GM12891 (cell line): ENCODE measurements at regions not wholly inside any gene's neighbourhood (a gene's known extent, or its start where the extent isn't known, plus 50 kb on each side); places are given as distances from the start of the nearest gene placed in this dataset.

Experiments used
- PAX5 ChIP-seq: IDR thresholded peaks from 2 replicates; pipeline ENCODE4 v1.6.1; 2011; ENCODE audit warnings: low read length, moderate library complexity, mild to moderate bottlenecking; ENCODE audit not compliant: insufficient read depth, severe bottlenecking
- POLR2A ChIP-seq: IDR thresholded peaks from 2 replicates; pipeline ENCODE4 v1.6.1; 2011; ENCODE audit warnings: low read depth, low read length, control low read depth
- POLR2AphosphoS5 ChIP-seq: IDR thresholded peaks from 2 replicates; pipeline ENCODE4 v1.6.1; 2011; ENCODE audit warnings: low read depth, low read length, control low read depth
- SPI1 ChIP-seq: IDR thresholded peaks from 2 replicates; pipeline ENCODE4 v1.6.1; 2011; ENCODE audit warnings: low read depth, low read length, control low read depth
- TAF1 ChIP-seq: IDR thresholded peaks from 2 replicates; pipeline ENCODE4 v1.6.1; 2011; ENCODE audit warnings: low read depth, low read length, control low read depth

- TF ChIP-seq POLR2A = no peak
- no peak for TF ChIP-seq POLR2AphosphoS5
- TF ChIP-seq SPI1 = no peak
- no peak for TF ChIP-seq TAF1
- TF ChIP-seq PAX5 = no peak
Observed at GRCh38 chr12:93954166-93955112, 193.9 kb upstream of the PLXNC1 start.
